Umbilical cord (tissue), 1 donor: ENCODE measurements at regions not wholly inside any gene's neighbourhood (a gene's known extent, or its start where the extent isn't known, plus 50 kb on each side); places are given as distances from the start of the nearest gene placed in this dataset.

Experiments
- DNase-seq: peaks from one replicate; pipeline ENCODE4 v3.0.0-alpha.2; 2015; ENCODE audit warnings: low spot score

DNA sequence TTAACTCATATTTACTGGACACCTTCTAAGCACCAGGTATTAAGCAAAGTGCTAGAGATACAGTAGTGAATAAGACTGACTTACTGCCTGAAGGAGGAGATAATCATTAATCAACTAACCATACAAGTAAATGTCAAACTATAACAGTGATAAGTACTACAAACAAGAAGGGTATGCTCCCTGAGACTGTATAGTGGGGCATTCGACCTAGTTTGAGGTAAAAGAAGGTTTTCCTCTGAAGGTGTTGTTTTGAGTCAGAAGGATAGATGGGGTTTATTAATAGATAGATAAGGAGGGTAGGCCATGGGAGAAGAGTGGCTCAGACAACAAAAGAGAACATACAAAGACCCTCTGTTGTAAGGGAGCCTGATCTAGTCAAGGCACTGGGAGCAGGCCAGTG lies 105.4 kb downstream of the DDIT4L start:
- no peak for DNase-seq

- DNase-seq: no peak
Observed at GRCh38 chr4:100083289-100083688, 107.0 kb downstream of the DDIT4L start.

GRCh38 chr4:100082852-100083251 lies 107.4 kb downstream of the DDIT4L start:
- DNase-seq: no peak

DNA sequence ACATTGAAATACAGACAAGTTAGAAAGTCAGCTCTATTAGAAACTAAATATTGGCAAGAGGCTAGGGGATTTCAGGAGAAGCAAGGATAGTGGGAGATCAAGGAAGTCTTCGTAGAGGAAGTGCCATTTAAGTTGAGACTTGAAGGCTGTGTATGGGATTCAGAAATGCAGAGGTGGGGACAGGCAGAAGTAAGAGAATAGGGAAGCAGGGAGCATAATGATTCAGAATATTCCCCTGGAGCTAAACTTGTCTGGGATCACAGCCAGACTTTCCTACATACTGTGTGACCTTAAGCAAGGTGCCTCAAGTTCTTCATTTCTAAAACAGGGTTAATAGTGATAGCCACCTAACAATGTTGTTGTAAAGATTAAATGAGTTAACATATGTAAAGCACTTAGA lies 108.8 kb downstream of the DDIT4L start:
- DNase-seq: no peak

GRCh38 chr4:100079264-100079663 lies 111.0 kb downstream of the DDIT4L start:
- no peak for DNase-seq

DNA sequence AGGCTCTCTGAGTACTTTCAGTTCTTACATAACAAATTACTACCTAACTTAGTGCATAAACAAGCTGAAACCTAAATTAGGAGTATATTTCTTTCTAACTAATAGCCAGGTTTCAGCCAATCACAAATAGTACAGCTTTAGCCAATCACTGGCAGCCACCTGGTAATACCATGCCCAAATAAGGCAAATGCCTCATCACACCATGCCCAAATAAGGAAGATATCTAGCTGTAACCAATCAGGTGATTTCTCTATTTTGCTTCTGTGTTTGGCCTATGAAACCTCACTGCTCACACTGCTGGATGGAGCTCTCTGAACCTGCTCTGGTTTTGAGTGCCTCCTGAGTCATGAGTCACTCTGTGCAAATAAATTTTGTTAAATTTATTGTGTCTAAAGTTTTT lies 113.5 kb downstream of the DDIT4L start:
- DNase-seq: no peak

DNA sequence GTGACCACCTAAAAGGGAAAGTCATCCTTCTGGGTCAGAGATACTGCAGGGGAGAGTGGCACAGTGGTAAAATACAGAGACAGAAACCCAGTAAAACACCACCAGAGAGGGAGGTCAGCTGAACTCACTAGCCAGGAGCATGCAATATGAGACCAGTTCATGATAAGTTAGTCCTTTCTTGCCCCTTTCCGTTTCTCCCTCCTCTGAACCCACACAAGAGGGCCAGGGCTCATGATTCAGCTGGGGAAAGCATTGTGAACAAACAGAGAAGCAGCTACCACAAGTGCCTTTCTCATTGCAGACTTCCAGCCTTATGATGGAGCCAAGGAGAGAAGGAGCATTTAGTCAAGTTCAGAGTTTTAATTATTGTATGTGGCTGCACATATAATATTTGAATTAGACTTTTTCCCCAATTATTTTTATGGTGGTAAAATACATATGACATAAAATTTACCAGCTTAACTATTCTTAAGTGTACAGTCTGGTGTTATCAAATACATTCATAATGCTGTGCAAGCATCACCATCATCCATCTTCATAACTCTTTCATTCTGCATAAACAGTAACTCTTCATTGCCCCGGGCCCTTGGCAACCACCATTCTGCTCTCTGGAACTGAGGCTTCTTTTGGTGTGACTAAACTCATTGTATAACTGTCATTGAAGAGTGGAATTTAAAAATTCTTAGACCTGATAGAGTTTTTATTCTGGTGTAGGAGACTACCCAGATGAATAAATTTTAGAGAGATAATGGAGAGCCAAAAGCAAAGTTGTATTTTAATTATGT lies 114.6 kb downstream of the DDIT4L start:
- no peak for DNase-seq

- DNase-seq: no peak
Observed at GRCh38 chr4:100075056-100075455, 115.2 kb downstream of the DDIT4L start.

DNA sequence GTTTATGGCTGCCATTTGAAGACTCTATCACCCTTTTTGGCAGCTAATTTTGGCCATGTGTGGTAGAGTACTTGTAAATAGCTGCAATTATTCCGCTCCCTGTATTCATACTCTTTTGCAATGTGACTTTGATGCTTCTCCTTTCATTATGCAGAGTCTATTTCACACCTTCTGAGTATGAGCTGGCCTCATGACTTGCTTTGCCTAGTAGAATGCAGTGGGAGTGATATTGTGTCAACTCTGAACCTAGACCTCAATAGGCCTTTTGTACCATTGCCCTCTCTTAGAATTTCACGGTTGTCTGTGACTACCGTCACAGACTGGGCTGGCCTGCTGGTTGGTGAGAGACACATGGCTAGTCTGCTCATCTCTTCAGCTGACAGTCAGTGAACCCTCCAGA lies 118.8 kb downstream of the DDIT4L start:
- no peak for DNase-seq

- no peak for DNase-seq
Observed at GRCh38 chr4:100070868-100071267, 119.4 kb downstream of the DDIT4L start.

- DNase-seq: no peak
Observed at GRCh38 chr4:100069207-100069606, 119.1 kb upstream of the H2AZ1 start.

DNA sequence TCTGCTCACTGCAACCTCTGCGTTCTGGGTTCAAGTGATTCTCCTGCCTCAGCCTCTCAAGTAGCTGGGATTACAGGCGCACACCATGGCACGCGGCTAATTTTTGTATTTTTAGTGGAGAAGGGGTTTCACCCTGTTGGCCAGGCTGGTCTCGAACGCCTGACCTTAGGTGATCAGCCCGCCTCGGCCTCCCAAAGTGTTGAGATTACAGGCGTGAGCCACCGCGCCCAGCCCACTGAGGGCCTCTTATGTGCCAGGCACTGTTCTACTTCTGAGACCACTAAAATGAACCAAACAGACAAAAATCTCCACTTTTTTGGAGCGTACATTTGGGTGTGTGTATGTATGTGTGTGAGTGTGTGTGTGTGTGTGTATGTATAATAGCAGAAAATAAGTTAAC lies 117.2 kb upstream of the H2AZ1 start:
- DNase-seq: no peak

DNA sequence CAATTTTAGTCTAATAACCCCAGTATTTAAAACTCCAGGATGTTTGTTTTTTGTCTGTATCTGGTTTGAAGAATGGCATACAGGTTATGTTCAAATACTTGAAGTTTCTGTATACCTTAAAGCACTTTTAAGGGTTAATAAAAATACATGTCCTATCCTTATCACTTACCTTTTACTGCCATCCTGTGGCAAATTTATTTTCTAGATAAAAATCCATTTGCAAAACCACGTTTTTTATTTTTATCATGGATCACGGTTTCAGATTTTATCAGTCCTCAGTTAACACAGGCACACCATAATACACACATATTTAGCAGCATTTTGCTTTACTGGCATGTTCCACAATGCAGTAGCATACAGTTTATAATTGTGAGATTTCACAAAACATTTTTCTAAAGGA lies 113.3 kb upstream of the H2AZ1 start:
- no peak for DNase-seq

- no peak for DNase-seq
Observed at GRCh38 chr4:100062921-100063320, 112.8 kb upstream of the H2AZ1 start.

- DNase-seq: peak; percentile 34
Observed at GRCh38 chr4:100061835-100062234, 111.8 kb upstream of the H2AZ1 start.

DNA sequence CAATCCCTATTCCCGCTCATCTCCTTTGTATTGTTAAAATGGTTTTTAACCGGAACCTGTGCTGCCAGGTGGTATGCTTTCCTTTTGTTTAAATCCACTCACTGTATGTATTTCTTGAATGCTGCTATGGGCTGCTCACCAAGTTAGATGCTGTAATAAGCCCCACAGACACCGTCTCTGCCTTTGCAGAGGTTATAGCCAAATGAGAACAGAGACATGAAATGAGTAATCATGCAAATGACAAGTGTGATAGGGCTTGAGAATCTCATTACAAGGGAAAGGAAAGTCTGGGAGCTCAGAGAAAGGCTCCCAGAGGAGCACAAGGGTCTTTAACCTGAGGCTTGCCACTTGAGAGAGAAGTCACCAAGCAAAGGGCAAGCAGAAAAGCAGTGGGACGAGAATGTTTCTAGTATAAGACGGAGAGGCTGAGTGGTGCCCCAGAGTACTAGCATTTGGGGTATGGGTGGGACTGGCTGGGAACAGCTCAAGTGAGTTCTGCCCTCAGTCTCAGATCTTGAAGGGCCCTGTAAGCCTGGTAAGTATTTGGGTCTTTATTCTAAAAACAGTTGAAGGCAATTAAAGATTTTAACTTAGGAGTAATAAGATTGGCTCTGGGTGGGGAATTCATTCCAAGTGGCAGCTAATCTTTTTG lies 110.8 kb upstream of the H2AZ1 start:
- DNase-seq: no peak

DNA sequence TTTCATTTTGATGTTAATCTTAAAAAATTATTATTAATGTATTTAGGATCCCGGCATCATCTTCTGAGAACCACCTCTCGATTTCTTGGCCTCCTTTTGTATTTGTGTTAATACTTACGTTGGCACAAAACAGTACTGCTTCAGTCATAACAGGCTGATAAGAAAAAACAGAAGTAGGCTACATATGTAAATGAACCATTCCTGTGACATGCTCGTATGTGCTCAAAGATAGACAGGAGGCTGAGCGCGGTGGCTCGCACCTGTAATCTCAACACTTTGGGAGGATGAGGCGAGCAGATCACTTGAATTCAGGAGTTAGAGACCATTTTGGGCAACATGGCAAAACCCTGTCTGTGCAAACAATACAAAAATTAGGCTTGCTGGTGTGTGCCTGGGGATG lies 109.4 kb upstream of the H2AZ1 start:
- no peak for DNase-seq

DNA sequence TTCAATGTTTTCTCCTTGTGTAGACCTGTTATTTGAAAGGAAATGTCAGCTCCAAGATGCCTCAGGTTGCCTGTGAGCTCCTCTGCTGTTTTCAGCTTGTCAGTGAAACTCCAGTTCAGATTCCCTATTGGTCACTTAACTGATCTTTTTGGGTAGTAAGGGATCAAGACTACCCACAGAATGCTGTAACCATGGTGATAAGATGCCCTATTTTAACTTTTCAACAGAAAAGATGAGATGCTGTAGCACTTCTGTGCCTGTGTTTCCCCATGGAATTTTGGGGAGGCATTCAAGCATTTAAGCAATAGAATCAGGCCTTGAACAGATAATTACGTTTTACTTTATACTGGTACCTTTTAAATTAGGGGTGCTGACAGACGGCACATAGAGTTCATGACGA lies 106.6 kb upstream of the H2AZ1 start:
- DNase-seq: no peak

DNA sequence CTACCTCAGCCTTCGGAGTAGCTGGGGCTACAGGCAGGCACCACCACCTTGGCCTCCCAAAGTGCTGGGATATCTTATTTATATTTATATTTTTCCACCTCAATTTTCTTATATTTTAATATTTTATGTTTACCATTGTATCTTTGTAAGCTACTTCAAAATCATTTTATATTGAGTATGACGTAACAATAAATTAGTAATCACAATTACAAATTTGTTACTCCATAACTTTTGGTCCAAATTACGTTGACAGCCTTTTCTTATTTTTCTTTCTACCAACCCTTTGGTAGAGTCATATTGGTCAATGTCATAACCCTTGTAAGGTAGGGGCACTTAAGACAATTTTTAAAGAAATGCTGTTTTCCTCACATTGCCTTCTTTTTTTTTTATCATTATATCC lies 104.0 kb upstream of the H2AZ1 start:
- no peak for DNase-seq

- DNase-seq: no peak
Observed at GRCh38 chr4:100049872-100050271, 99.8 kb upstream of the H2AZ1 start.

GRCh38 chr4:100042711-100043110 lies 92.6 kb upstream of the H2AZ1 start:
- no peak for DNase-seq

GRCh38 chr4:100042235-100042634 lies 92.2 kb upstream of the H2AZ1 start:
- DNase-seq: no peak

DNA sequence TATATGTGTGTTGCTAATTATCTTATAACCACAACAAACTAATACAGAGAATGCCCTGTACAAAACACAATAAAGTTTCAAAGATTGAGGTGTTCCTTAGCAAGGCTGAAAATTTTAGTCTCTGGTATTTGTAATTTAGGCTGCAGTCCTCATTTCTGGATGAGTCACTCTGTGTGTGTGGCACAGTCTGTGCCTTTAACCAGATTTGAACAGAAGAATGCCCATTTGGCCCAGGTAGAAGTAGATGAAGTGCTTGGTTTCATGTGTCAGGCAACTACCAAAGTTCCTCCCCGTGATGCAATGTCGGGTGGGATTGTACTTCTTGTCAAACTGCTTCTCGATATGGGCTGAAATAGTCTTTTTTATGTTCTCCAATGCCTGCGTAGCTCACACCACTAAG lies 91.6 kb upstream of the H2AZ1 start:
- no peak for DNase-seq
